ENCODE measurements at regions not wholly inside any gene's neighbourhood (a gene's known extent, or its start where the extent isn't known, plus 50 kb on each side); places are given as distances from the start of the nearest gene placed in this dataset.

- DNase-seq = no peak
Measured at GRCh38 chr2:206368484-206368883, 74.8 kb upstream of the ADAM23 start.

- DNase-seq = no peak
Measured at GRCh38 chr2:206368933-206369569, 74.3 kb upstream of the ADAM23 start.

- DNase-seq = no peak
Measured at GRCh38 chr2:206375956-206376355, 67.4 kb upstream of the ADAM23 start.

- DNase-seq = no peak
Measured at GRCh38 chr2:206378835-206379234, 64.5 kb upstream of the ADAM23 start.

GRCh38 chr2:206379266-206379665 lies 64.1 kb upstream of the ADAM23 start:
- DNase-seq = no peak

- DNase-seq = no peak
Measured at GRCh38 chr2:206379886-206380285, 63.4 kb upstream of the ADAM23 start.

- no peak for DNase-seq
Measured at GRCh38 chr2:206381881-206382280, 61.5 kb upstream of the ADAM23 start.

GRCh38 chr2:206383669-206384068 lies 59.7 kb upstream of the ADAM23 start:
- no peak for DNase-seq

GRCh38 chr2:206387808-206388207 lies 55.5 kb upstream of the ADAM23 start:
- no peak for DNase-seq

GRCh38 chr2:206388698-206389097 lies 54.6 kb upstream of the ADAM23 start:
- DNase-seq = no peak

- DNase-seq = no peak
Measured at GRCh38 chr2:206389164-206389563, 54.2 kb upstream of the ADAM23 start.

- no peak for DNase-seq
Measured at GRCh38 chr2:206390181-206390580, 53.2 kb upstream of the ADAM23 start.

GRCh38 chr2:206392118-206392517 lies 51.2 kb upstream of the ADAM23 start:
- peak in 1 of 2 donors; percentile 37 for DNase-seq
